Bronchial epithelial cell (primary cell): ENCODE measurements at regions not wholly inside any gene's neighbourhood (a gene's known extent, or its start where the extent isn't known, plus 50 kb on each side); places are given as distances from the start of the nearest gene placed in this dataset.

Source experiments
- DNase-seq: peaks from one replicate; pipeline ENCODE4 v3.0.0-alpha.2; 2010; ENCODE audit warnings: low read depth
- FAIRE-seq: peaks from 2 replicates; lab custom pipeline; 2011; peaks lifted over from hg19 to GRCh38; lab: Jason Lieb, UNC
- H3K27me3 ChIP-seq: 2 replicates; pipeline ENCODE4 v1.5.1; 2011; ENCODE audit warnings: low read length; ENCODE audit not compliant: control insufficient read depth, insufficient read depth
- H3K36me3 ChIP-seq: 2 replicates; pipeline ENCODE4 v1.5.1; 2011; ENCODE audit warnings: low read length; ENCODE audit not compliant: control insufficient read depth, insufficient read depth
- H3K4me3 ChIP-seq: 2 replicates; pipeline ENCODE4 v1.5.1; 2011; ENCODE audit warnings: mild to moderate bottlenecking, low read depth, low read length, control low read depth
- TF ChIP-seq, protein P1 (sequence below): IDR thresholded peaks from 2 replicates; pipeline ENCODE4 v1.5.1; 2011; ENCODE audit warnings: mild to moderate bottlenecking, moderate library complexity, low read length, control low read depth, inconsistent platforms; ENCODE audit not compliant: insufficient read depth, severe bottlenecking

- DNase-seq (peak; percentile 79), FAIRE-seq (no peak)
- Histone ChIP-seq H3K36me3 (no peaks in the 10 kb centered on the region), H3K27me3 (no peaks in the 10 kb centered on the region), H3K4me3 (no peak overlapping the region)
- TF ChIP-seq, protein P1, sequence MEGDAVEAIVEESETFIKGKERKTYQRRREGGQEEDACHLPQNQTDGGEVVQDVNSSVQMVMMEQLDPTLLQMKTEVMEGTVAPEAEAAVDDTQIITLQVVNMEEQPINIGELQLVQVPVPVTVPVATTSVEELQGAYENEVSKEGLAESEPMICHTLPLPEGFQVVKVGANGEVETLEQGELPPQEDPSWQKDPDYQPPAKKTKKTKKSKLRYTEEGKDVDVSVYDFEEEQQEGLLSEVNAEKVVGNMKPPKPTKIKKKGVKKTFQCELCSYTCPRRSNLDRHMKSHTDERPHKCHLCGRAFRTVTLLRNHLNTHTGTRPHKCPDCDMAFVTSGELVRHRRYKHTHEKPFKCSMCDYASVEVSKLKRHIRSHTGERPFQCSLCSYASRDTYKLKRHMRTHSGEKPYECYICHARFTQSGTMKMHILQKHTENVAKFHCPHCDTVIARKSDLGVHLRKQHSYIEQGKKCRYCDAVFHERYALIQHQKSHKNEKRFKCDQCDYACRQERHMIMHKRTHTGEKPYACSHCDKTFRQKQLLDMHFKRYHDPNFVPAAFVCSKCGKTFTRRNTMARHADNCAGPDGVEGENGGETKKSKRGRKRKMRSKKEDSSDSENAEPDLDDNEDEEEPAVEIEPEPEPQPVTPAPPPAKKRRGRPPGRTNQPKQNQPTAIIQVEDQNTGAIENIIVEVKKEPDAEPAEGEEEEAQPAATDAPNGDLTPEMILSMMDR: no peak
Observed at GRCh38 chr5:143738417-143739401, 73.3 kb upstream of the HMHB1 start.

- H3K4me3 ChIP-seq: no peak overlapping the region
- H3K27me3 ChIP-seq: no peaks in the 10 kb centered on the region
- DNase-seq (no peak), FAIRE-seq (no peak)
- TF ChIP-seq, protein P1: no peak
- no peaks in the 10 kb centered on the region for H3K36me3 ChIP-seq
Observed at GRCh38 chr5:143737062-143737461, 74.9 kb upstream of the HMHB1 start.

DNA sequence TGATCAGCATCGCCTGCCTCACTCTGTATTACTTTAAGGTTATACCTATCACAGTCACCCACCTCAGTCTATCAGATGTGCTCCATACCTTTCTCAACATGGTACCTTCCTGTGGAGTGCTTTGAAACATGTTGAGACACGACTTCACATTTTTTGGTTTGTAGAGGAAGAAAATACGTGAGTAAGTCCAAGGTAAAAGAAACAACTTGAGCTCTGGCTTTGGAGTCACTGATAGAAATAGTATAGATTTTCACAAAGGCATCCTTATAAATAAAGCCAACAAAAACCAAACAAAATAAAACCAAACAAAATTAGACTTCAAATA, 77.5 kb upstream of the HMHB1 start:
- no peak overlapping the region for H3K4me3 ChIP-seq
- H3K27me3 ChIP-seq: no peaks in the 10 kb centered on the region
- FAIRE-seq (no peak), DNase-seq (peak; percentile 86)
- TF ChIP-seq, protein P1: no peak
- H3K36me3 ChIP-seq: no peaks in the 10 kb centered on the region

DNA sequence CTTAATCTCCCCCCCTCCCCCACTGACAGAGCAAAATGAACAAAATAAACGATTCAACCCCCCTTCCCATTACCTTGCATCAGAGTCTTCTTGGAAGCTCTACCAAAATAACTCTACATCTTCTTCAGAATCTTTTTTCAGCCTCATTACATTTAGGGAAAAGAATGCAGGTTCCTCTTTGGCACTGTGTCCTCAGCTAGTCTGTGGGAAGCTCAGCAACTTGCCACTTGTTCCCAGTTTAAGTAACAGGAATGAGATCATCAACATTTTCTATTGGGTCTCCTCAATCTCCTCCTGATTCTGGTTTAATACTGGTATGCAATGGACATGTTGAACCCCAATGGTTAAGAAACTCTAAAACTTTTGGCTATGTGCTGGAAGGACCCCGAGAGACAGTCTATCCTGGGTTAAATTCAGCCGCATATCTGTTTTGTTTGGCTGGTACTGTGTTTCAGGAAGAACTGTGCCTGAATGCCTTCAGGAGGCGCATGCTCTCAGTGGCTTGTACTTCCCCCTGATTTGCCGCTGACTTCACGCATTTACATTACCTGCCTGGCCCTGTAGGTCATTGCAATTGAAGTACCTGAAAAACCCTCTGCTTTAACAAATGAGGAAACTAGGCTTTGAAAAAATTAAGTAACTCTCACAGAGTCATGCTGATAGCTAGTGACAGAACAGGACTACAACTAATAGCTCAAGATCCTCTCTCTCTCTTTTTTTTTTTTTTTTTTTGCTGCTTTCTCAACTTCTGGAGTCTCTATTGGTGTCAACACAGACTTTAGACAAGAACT, 78.1 kb upstream of the HMHB1 start:
- Histone ChIP-seq H3K4me3 (no peak overlapping the region), H3K36me3 (no peaks in the 10 kb centered on the region), H3K27me3 (no peaks in the 10 kb centered on the region)
- DNase-seq (peak; percentile 8), FAIRE-seq (no peak)
- TF ChIP-seq, protein P1: no peak

- FAIRE-seq (no peak), DNase-seq (no peak)
- no peaks in the 10 kb centered on the region for H3K27me3 ChIP-seq
- H3K36me3 ChIP-seq: no peaks in the 10 kb centered on the region
- TF ChIP-seq, protein P1: no peak
- no peak overlapping the region for H3K4me3 ChIP-seq
Observed at GRCh38 chr5:143732402-143732801, 79.6 kb upstream of the HMHB1 start.
